HG02885 (cell line): ENCODE measurements at regions not wholly inside any gene's neighbourhood (a gene's known extent, or its start where the extent isn't known, plus 50 kb on each side); places are given as distances from the start of the nearest gene placed in this dataset.

ENCODE experiments used
- ATAC-seq: cut with Tn5 transposase; IDR thresholded peaks from one replicate; pipeline ENCODE4 v1.9.1; 2021; ENCODE audit warnings: mild to moderate bottlenecking; ENCODE audit not compliant: unreplicated experiment, poor library complexity

GRCh38 chr13:48839171-48839570 is 136.5 kb upstream of the FNDC3A start:
- ATAC-seq: no peak

GRCh38 chr13:48840366-48840765 is 135.3 kb upstream of the FNDC3A start:
- ATAC-seq: no peak

- ATAC-seq: no peak
Observed at GRCh38 chr13:48842316-48842715, 133.4 kb upstream of the FNDC3A start.

GRCh38 chr13:48843630-48844380 is 131.9 kb upstream of the FNDC3A start:
- no peak for ATAC-seq

GRCh38 chr13:48844676-48845075 is 131.0 kb upstream of the FNDC3A start:
- ATAC-seq: no peak

GRCh38 chr13:48849515-48849914 is 126.2 kb upstream of the FNDC3A start:
- ATAC-seq: no peak

GRCh38 chr13:48851707-48852106 is 124.0 kb upstream of the FNDC3A start:
- no peak for ATAC-seq

- no peak for ATAC-seq
Observed at GRCh38 chr13:48852911-48853727, 122.6 kb upstream of the FNDC3A start.

- no peak for ATAC-seq
Observed at GRCh38 chr13:48853728-48854102, 122.0 kb upstream of the FNDC3A start.

GRCh38 chr13:48857576-48857975 is 118.1 kb upstream of the FNDC3A start:
- no peak for ATAC-seq

- no peak for ATAC-seq
Observed at GRCh38 chr13:48858122-48858902, 117.4 kb upstream of the FNDC3A start.

- no peak for ATAC-seq
Observed at GRCh38 chr13:48859272-48860105, 116.2 kb upstream of the FNDC3A start.

- no peak for ATAC-seq
Observed at GRCh38 chr13:48860364-48860763, 115.3 kb upstream of the FNDC3A start.

- ATAC-seq: no peak
Observed at GRCh38 chr13:48862572-48862971, 113.1 kb upstream of the FNDC3A start.

GRCh38 chr13:48864100-48864499 is 111.6 kb upstream of the FNDC3A start:
- no peak for ATAC-seq

- no peak for ATAC-seq
Observed at GRCh38 chr13:48866249-48866648, 109.5 kb upstream of the FNDC3A start.

- no peak for ATAC-seq
Observed at GRCh38 chr13:48873081-48873480, 102.6 kb upstream of the FNDC3A start.

- no peak for ATAC-seq
Observed at GRCh38 chr13:48873587-48873986, 102.1 kb upstream of the FNDC3A start.

- no peak for ATAC-seq
Observed at GRCh38 chr13:48874165-48874564, 101.5 kb upstream of the FNDC3A start.

- no peak for ATAC-seq
Observed at GRCh38 chr13:48875047-48875446, 100.7 kb upstream of the FNDC3A start.
